A673 (cell line): ENCODE measurements at regions not wholly inside any gene's neighbourhood (a gene's known extent, or its start where the extent isn't known, plus 50 kb on each side); places are given as distances from the start of the nearest gene placed in this dataset.

Experiments
- BruUV-seq: library from RNA; stranded (reverse); fragments of 400-500 nt; replicated peaks from 2 replicates; lab custom pipeline; 2021; lab: Mats Ljungman, UMichigan
- CTCF ChIA-PET: fragments of 300-600 bp; sonication (Branson Sonifier 250); formaldehyde crosslinking; loops from one replicate; lab custom pipeline; 2022; ENCODE audit warnings: antibody characterized with exemption; lab: Charles Lee
- POLR2A ChIA-PET: fragments of 300-600 bp; sonication (Branson Sonifier 250); formaldehyde crosslinking; loops from one replicate; lab custom pipeline; 2022; ENCODE audit warnings: antibody characterized with exemption; ENCODE audit not compliant: low non-redundant PET; lab: Charles Lee
- DNase-seq: peaks from one replicate; pipeline ENCODE4 v3.0.0-alpha.2; 2015; ENCODE audit warnings: low spot score
- H3K27ac ChIP-seq: fragments of 200-600 bp; sonication (generic); 2 replicates; pipeline ENCODE4 v1.5.1; 2016; ENCODE audit warnings: mixed run types, low read depth, mild to moderate bottlenecking, mixed read lengths, antibody characterized with exemption, low read length; ENCODE audit not compliant: poor library complexity, severe bottlenecking
- H3K27me3 ChIP-seq: fragments of 200-600 bp; sonication (generic); replicated peaks from 2 replicates; pipeline ENCODE4 v1.6.1; 2017; ENCODE audit warnings: mixed run types, low read depth, mild to moderate bottlenecking, mixed read lengths, antibody characterized with exemption, low read length; ENCODE audit not compliant: insufficient read depth, poor library complexity
- H3K36me3 ChIP-seq: fragments of 200-600 bp; sonication (generic); 2 replicates; pipeline ENCODE4 v1.6.1; 2016; ENCODE audit warnings: mixed run types, mild to moderate bottlenecking, mixed read lengths, antibody characterized with exemption, low read length; ENCODE audit not compliant: insufficient read depth, poor library complexity, severe bottlenecking
- H3K4me1 ChIP-seq: fragments of 200-600 bp; sonication (generic); 2 replicates; pipeline ENCODE4 v1.6.1; 2017; ENCODE audit warnings: mixed run types, mild to moderate bottlenecking, mixed read lengths, antibody characterized with exemption, low read length; ENCODE audit not compliant: insufficient read depth, poor library complexity, severe bottlenecking
- H3K4me3 ChIP-seq: fragments of 200-600 bp; sonication (generic); 2 replicates; pipeline ENCODE4 v1.5.1; 2016; ENCODE audit warnings: low read depth, mixed run types, mild to moderate bottlenecking, mixed read lengths, low read length; ENCODE audit not compliant: poor library complexity, severe bottlenecking
- H3K9me3 ChIP-seq: fragments of 200-600 bp; sonication (generic); 2 replicates; pipeline ENCODE4 v1.6.1; 2016; ENCODE audit warnings: mixed run types, low read depth, mild to moderate bottlenecking, mixed read lengths, antibody characterized with exemption, low read length; ENCODE audit not compliant: poor library complexity, severe bottlenecking
- CTCF ChIP-seq: fragments of 300-800, 200-600 bp; sonication (generic); conservative IDR thresholded peaks from 2 replicates; pipeline ENCODE4 v1.5.1; 2017; ENCODE audit warnings: low read depth, mild to moderate bottlenecking, antibody characterized with exemption, low read length, moderate library complexity, mixed read lengths
- EZH2 ChIP-seq: fragments of 200-600 bp; sonication (generic); IDR thresholded peaks from 2 replicates; pipeline ENCODE4 v1.6.1; 2017; ENCODE audit warnings: borderline replicate concordance, low read depth, mild to moderate bottlenecking, mixed read lengths, antibody characterized with exemption, low read length; ENCODE audit not compliant: poor library complexity, severe bottlenecking
- intact Hi-C: fragments of 100-400 bp; cut with micrococcal nuclease; formaldehyde crosslinking; loops from one replicate; pipeline ENCODE4 v1.10.0; 2022; ENCODE audit not compliant: unreplicated experiment

- Histone ChIP-seq H3K36me3 (no peaks in the 10 kb centered on the region), H3K4me3 (no peak overlapping the region), H3K27me3 (peaks cover 17% of the 10 kb centered on the region), H3K9me3 (no peaks in the 10 kb centered on the region), H3K4me1 (no peaks in the 10 kb centered on the region), H3K27ac (no peak overlapping the region)
- POLR2A ChIA-PET, result no interaction called here
- TF ChIP-seq CTCF (no peak), EZH2 (no peak)
- BruUV-seq, result no TSS peak
- intact Hi-C loops, result loop anchor here (5.0 kb wide), 1 partner anchor 939 kb away; no protein-coding TSS in a partner anchor
- CTCF ChIA-PET, result no interaction called here
- DNase-seq, result no peak
Observed at GRCh38 chr1:219837994-219838294, 90.4 kb downstream of the SLC30A10 start.

DNA sequence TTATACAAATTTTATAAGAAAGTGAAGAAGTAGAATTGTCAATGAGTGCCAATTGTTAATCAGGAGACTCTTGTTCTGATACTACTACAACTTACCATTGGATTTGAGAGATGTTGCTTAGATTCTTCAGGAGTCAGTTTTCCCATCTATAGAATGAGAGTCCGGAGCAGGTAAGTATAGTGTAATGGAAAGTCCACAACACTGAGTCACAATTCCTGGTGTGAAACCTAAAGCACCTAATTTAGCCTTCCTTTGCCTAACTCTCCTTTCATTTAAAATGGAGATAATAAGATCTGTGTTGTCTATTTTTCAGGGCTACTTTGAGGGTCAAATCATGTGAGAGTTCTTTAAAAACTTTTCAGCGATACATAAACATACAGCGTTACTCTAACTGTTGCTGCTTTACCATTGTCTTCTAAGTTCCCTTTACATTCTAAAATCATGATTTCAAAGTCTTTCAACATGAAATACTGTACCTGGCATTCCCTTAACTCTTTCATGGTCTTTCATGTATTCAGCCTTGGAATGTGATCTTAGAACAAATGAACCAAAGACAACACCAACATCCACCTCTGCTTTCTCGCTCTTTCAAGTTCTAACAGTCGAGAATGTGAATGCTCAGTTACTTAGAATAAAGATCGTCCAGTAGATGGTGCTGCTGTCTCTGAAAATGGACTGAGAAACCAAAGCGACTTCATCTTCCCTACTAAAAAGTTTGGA, 90.9 kb downstream of the SLC30A10 start:
- Histone ChIP-seq H3K4me3 (no peak overlapping the region), H3K4me1 (no peaks in the 10 kb centered on the region), H3K36me3 (no peaks in the 10 kb centered on the region), H3K27ac (no peak overlapping the region), H3K9me3 (no peaks in the 10 kb centered on the region), H3K27me3 (peaks cover 17% of the 10 kb centered on the region)
- intact Hi-C loops, result loop anchor here (5.0 kb wide), 1 partner anchor 940 kb away; no protein-coding TSS in a partner anchor
- TF ChIP-seq EZH2 (no peak), CTCF (peak; percentile 72)
- DNase-seq, result peak; percentile 65
- ChIA-PET CTCF (no interaction called here), POLR2A (no interaction called here)
- no TSS peak for BruUV-seq

DNA sequence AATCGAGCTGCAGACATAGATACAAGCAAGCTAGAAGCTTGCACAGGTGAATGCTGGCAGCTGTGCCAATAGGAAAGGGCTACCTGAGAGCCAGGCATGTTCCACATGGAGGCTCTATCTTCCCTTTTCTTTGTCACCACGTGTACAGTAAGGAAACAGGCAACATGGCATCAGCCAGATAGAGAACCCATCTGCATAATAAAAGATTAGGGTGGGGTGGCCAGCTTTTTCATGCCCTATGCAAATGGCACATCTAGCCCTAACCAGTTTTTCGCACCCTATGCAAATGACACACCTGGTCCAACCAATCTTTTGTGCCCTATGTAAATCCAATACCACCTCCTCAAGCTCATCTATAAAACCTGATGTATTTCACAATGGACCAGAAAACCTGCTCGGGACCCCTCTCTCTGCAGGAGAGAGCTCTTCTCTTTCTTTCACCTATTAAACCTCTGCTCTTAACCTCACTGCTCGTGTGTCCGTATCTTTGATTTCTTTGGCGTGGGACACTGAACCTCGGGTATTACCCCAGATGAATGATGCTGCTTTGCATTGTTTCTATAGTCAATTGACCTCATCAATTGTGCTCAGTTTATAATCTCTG, 93.9 kb downstream of the SLC30A10 start:
- no peak for TF ChIP-seq CTCF
- Histone ChIP-seq H3K27ac (no peak overlapping the region), H3K4me1 (no peaks in the 10 kb centered on the region), H3K9me3 (no peaks in the 10 kb centered on the region), H3K27me3 (peaks cover 24% of the 10 kb centered on the region), H3K36me3 (no peaks in the 10 kb centered on the region), H3K4me3 (no peak overlapping the region)
- CTCF ChIA-PET, result no interaction called here
- intact Hi-C loops, result no loop called here
- no peak for DNase-seq
- no TSS peak for BruUV-seq
- POLR2A ChIA-PET, result no interaction called here
